D721Med (cell line): ENCODE measurements at regions not wholly inside any gene's neighbourhood (a gene's known extent, or its start where the extent isn't known, plus 50 kb on each side); places are given as distances from the start of the nearest gene placed in this dataset.
"Not testable (repeated sequence)": the region's sequence is repeated elsewhere in the genome, so short reads cannot be mapped to it uniquely, and the experiment has no call there.

Source experiments
- DNase-seq: peaks from one replicate; pipeline ENCODE4 v3.0.0; 2011; ENCODE audit warnings: low spot score; ENCODE audit not compliant: insufficient read length
- FAIRE-seq: peaks from 2 replicates; lab custom pipeline; 2011; peaks lifted over from hg19 to GRCh38; lab: Jason Lieb, UNC
- TF ChIP-seq, protein P1 (sequence below): IDR thresholded peaks from 2 replicates; pipeline ENCODE4 v1.5.1; 2012; ENCODE audit warnings: mild to moderate bottlenecking, control low read depth; ENCODE audit not compliant: insufficient read depth; ENCODE audit errors: missing control alignments

DNA sequence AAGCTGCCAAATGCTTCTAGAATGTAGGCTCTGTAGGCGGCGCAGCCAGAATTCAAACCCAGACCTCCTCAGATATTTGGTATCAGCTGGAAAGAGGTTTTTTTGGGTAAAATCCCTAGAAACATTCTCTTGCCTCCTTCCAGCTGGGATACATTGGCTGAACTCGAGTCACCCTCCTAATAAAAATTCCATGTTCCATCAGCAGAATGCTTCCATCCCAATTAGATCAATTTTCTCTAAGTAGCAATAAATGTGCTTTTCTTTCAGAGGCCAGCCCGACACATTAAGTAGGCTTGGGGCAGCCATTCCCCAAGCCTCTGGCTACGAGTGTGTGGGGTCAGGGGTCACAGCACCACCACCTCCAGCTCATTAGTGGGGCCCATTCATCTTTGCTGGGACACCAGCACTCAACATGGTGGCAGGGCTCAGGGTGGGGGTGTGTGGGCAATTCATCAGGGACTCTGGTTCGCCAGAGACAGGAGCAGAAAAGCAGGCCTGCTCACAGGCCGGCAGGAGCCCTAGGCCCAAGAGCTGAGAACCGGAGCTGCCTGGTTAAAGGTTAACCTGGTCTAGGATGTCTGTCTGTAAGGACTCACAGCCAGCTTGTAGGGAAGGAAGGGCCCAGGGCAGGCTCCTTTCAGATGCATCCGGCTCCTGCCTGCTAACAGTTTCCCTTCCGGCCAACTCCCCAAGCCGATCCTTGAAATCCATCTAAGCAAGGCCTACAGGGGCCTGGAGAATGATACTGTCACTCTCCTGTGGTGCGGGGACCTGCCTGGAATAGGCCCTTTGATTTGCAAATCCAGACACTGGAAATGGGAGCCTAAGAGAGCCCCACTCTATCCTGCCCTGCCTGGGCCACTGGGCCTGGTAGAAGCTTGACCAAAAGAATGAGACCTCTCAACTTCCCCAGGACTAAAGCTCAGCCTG is 159.1 kb upstream of the TOP1 start:
- TF ChIP-seq, protein P1, sequence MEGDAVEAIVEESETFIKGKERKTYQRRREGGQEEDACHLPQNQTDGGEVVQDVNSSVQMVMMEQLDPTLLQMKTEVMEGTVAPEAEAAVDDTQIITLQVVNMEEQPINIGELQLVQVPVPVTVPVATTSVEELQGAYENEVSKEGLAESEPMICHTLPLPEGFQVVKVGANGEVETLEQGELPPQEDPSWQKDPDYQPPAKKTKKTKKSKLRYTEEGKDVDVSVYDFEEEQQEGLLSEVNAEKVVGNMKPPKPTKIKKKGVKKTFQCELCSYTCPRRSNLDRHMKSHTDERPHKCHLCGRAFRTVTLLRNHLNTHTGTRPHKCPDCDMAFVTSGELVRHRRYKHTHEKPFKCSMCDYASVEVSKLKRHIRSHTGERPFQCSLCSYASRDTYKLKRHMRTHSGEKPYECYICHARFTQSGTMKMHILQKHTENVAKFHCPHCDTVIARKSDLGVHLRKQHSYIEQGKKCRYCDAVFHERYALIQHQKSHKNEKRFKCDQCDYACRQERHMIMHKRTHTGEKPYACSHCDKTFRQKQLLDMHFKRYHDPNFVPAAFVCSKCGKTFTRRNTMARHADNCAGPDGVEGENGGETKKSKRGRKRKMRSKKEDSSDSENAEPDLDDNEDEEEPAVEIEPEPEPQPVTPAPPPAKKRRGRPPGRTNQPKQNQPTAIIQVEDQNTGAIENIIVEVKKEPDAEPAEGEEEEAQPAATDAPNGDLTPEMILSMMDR = no peak
- no peak for FAIRE-seq
- DNase-seq = no peak

DNA sequence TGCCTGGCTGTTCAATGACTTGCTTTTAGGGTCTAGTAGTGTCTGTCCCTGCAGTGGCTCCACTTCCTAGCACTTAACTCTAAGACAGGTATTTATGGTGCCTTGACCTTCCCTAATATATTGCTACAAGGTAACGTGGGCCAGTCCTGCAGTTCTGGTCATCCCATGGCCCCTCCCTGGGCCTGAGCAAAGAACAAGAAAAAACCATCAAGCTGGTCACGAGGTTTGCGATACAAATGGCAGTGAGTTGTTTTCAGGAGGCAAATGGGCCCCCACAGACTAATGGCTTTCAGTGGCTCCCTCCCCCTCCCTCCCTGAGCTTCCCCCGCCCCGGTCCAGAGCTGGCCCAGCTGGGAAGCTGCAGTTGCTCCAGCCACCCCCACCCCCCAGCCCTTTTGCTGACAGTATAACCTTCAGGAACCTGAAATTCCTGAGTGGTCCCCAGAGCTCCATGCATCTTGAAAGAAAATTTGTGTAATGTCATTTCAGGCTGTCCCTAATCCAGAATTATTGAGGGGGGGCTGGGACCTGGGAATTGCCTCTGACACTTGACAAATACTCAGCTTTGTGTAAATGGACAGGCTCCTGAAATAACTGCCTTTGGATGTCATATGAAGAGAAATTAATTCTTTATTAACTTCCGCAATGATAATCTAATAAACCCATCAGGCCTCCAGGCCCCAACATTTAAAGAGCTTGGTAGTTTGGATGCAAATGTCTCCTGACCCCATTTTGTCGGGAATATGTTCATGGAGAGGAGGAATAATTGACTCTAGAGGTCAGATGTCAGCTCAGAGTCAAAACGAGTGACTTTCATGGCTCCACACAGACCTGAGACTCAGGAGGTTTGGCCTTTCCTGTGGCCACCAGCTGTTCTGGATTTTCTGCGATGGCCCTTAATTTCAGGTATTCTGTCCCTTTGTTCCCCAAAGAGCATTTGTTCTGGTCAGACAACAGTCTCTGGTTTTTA is 153.2 kb upstream of the TOP1 start:
- no peak for DNase-seq
- TF ChIP-seq, protein P1 = no peak
- FAIRE-seq = no peak

DNA sequence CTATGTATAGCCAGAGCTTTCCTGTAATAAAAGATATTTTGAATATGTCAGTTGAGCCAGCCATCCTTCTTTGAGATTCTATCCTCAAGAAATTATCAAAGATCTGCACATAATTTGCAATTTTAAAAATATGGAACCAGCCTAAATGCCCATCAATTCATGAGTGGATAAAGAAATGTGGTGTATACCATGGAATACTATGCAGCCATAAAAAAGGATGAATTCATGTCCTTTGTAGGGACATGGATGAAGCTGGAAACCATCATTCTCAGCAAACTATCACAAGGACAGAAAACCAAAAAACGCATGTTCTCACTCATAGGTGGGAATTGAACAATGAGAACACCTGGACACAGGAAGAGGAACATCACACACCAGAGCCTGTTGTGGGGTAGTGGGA is 150.5 kb upstream of the TOP1 start:
- DNase-seq, FAIRE-seq: not testable (repeated sequence)

DNA sequence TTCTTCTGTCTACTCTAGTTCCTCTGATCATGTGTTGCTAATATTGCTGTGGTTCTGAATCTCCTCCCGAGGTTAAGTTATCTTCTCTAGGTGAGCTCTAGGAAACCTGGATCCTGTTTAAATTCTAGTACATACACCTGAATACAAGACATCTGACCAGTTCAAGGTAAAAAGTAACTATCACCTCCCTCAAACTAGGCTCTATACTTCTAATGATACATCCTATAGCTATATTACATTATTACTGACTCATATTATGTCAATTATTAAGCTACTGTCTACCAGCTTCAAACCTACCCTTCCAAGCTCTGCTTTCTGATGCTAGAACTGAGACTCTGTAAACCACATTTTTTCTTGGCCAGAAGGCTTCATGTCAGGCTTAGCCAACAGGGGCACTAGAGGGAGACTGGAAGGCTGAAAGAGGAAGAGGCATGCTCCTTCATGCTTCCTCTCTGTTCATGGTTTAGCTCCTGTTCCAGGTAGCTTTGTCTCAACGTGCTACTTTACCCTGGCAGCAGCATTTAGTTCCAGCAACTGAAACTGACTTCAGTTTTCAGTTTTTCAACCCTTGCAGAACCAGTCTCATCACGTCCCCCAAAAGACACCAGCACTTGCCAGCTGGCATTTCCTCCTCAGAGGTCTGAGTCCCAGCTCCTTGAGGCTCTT is 148.4 kb upstream of the TOP1 start:
- TF ChIP-seq, protein P1 = no peak
- DNase-seq (no peak), FAIRE-seq (no peak)

DNA sequence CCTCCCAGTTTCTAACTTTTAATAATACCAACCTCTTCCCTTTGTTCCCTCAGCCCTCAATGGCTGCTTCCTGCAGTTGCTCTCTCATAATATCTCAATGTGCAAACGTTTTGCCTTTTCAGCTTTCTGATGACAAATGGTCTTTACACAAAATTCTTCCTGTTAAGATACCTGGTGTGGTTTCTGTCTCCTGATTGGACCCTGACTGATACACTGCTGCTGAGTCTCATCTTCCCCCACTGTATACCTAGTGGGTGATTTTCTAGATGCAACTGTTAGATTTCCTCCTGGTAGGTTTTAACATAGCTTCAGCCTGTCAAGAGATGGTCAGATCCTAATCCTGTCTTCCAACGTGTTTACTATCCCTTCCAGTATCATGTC is 147.9 kb upstream of the TOP1 start:
- FAIRE-seq (no peak), DNase-seq (no peak)
- TF ChIP-seq, protein P1 = no peak

DNA sequence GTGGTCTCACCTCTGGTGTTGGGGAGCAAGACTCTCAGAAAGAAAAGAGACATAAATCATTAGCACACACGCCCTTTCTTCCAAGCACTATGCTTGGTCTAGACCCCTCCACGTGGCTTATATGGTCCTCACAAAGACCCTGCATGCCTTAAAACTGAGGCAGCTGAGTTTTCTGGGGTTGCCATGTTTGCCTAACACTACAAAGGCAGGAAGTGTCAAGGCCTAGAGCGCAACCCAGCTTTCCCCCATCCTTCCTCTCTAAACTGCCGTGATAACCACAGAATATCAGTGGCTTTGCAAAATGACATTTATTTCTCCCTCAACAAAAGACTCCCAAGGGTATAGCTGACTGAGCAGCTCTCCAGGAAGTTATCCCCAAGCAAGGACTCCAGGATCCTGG is 146.5 kb upstream of the TOP1 start:
- FAIRE-seq (no peak), DNase-seq (no peak)
- TF ChIP-seq, protein P1 = no peak

DNA sequence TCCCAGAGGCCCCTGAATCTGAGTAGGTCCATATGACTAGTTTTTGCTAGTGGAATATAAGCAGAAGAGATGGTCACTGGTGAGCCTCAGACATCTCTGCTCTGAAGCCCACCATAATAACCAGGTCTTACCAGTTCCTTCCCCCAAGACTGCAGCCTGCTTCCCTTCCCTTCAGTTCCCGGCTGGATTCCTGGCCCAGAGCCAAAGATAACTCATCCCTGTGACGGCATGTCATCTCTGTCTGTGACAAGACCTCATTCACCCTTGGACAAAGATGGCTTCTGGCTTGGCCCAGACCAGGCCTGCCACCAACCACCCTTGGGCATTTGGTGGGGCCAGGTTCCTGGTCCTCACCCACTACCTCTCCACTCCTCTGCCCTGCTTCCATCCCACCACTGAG is 145.5 kb upstream of the TOP1 start:
- FAIRE-seq (no peak), DNase-seq (no peak)
- TF ChIP-seq, protein P1 = no peak
